GM12878 (cell line): ENCODE measurements at regions not wholly inside any gene's neighbourhood (a gene's known extent, or its start where the extent isn't known, plus 50 kb on each side); places are given as distances from the start of the nearest gene placed in this dataset.

Experiments used
- ATAC-seq: fragments of 200-7000 bp; cut with Tn5 transposase; 3 replicates; pipeline ENCODE4 v1.9.1; 2020; ENCODE audit warnings: mild to moderate bottlenecking, moderate library complexity
- BruUV-seq: library from RNA; stranded (reverse); fragments of 400-500 nt; replicated peaks from 2 replicates; lab custom pipeline; 2021; lab: Mats Ljungman, UMichigan
- CTCF ChIA-PET: fragments of 300-600 bp; sonication (Branson Sonifier 250); formaldehyde crosslinking; extraction: SDS; loops from one replicate; lab custom pipeline; 2021; ENCODE audit warnings: inconsistent platforms; lab: Yijun Ruan, JAX
- POLR2A ChIA-PET: fragments of 350-600 bp; formaldehyde crosslinking; extraction: SDS; loops from one replicate; lab custom pipeline; 2021; ENCODE audit warnings: inconsistent platforms; lab: Charles Lee
- RAD21 ChIA-PET: fragments of 300-600 bp; sonication (Branson Sonifier 250); formaldehyde crosslinking; loops from one replicate; lab custom pipeline; 2023; ENCODE audit warnings: antibody characterized with exemption; ENCODE audit not compliant: unreplicated experiment; lab: Charles Lee
- SMC1A ChIA-PET: fragments of 300-600 bp; sonication (Branson Sonifier 250); formaldehyde crosslinking; loops from one replicate; lab custom pipeline; 2023; ENCODE audit not compliant: unreplicated experiment, uncharacterized antibody; lab: Charles Lee
- DNase-seq: peaks from one replicate; pipeline ENCODE4 v3.0.0-alpha.2; 2011; ENCODE audit warnings: low read depth, low spot score
- FAIRE-seq: peaks from 3 replicates; lab custom pipeline; 2011; peaks lifted over from hg19 to GRCh38; lab: Jason Lieb, UNC
- H2AFZ ChIP-seq: 2 replicates; pipeline ENCODE4 v1.6.0; 2011; ENCODE audit warnings: low read depth, low read length, control low read depth; ENCODE audit not compliant: control insufficient read depth
- H3K27ac ChIP-seq: 2 replicates; pipeline ENCODE4 v1.5.1; 2011; ENCODE audit warnings: control low read depth; ENCODE audit not compliant: control insufficient read depth, insufficient read depth
- H3K27me3 ChIP-seq, 2 experiments: replicated peaks in 1 of 2; 2 replicates each; pipeline versions ENCODE4 v1.6.0 to v1.6.1; 2011; ENCODE audit warnings: low read length in 1 of 2; ENCODE audit not compliant: control insufficient read depth in 2 of 2, insufficient read depth in 2 of 2
- H3K36me3 ChIP-seq, 2 experiments: 2 replicates each; pipeline ENCODE4 v1.5.1; 2011; ENCODE audit warnings: low read length in 1 of 2; ENCODE audit not compliant: control insufficient read depth in 2 of 2, insufficient read depth in 2 of 2
- H3K4me1 ChIP-seq: 2 replicates; pipeline ENCODE4 v1.6.1; 2011; ENCODE audit warnings: mild to moderate bottlenecking, low read length, moderate library complexity, mixed read lengths; ENCODE audit not compliant: control insufficient read depth, insufficient read depth
- H3K4me2 ChIP-seq: 2 replicates; pipeline ENCODE4 v1.6.0; 2011; ENCODE audit warnings: control low read depth; ENCODE audit not compliant: control insufficient read depth, insufficient read depth
- H3K4me3 ChIP-seq: fragments of 200-600 bp; sonication (generic); 2 replicates; pipeline ENCODE4 v1.5.1; 2016
- H3K79me2 ChIP-seq: 2 replicates; pipeline ENCODE4 v1.6.0; 2011; ENCODE audit warnings: low read length; ENCODE audit not compliant: control insufficient read depth, insufficient read depth
- H3K9ac ChIP-seq: 2 replicates; pipeline ENCODE4 v1.8.0; 2011; ENCODE audit warnings: low read length, control low read depth, mixed read lengths; ENCODE audit not compliant: control insufficient read depth, insufficient read depth
- H3K9me3 ChIP-seq: replicated peaks from 3 replicates; pipeline ENCODE4 v1.5.1; 2011; ENCODE audit warnings: mild to moderate bottlenecking, low read length; ENCODE audit not compliant: control insufficient read depth, insufficient read depth
- H4K20me1 ChIP-seq: 2 replicates; pipeline ENCODE4 v1.6.0; 2011; ENCODE audit not compliant: control insufficient read depth, insufficient read depth
- CREB1 ChIP-seq: IDR thresholded peaks from 2 replicates; pipeline ENCODE4 v1.6.1; 2012; ENCODE audit warnings: low read depth, mild to moderate bottlenecking, inconsistent platforms
- FOXM1 ChIP-seq: IDR thresholded peaks from 2 replicates; pipeline ENCODE4 v1.6.1; 2012; ENCODE audit warnings: low read depth, mild to moderate bottlenecking, inconsistent platforms, low read length, moderate library complexity
- HSF1 ChIP-seq: fragments of 150-350 bp; IDR thresholded peaks from 2 replicates; pipeline ENCODE4 v1.6.1; 2014; ENCODE audit warnings: mild to moderate bottlenecking, low read depth, low read length
- JUND ChIP-seq: IDR thresholded peaks from 2 replicates; pipeline ENCODE4 v1.6.1; 2012; ENCODE audit warnings: low read depth, mild to moderate bottlenecking, low read length, improper control_type of control experiment, moderate library complexity
- KAT2A ChIP-seq: conservative IDR thresholded peaks from 2 replicates; pipeline ENCODE4 v1.6.1; 2011; ENCODE audit warnings: low read depth, low read length; ENCODE audit not compliant: control insufficient read depth
- NFXL1 ChIP-seq: fragments of 450-650 bp; IDR thresholded peaks from 2 replicates; pipeline ENCODE4 v1.6.1; 2017; ENCODE audit warnings: antibody characterized with exemption, mild to moderate bottlenecking, borderline replicate concordance
- NR2C2 ChIP-seq: IDR thresholded peaks from 2 replicates; pipeline ENCODE4 v1.6.1; 2011; ENCODE audit warnings: borderline replicate concordance, low read depth; ENCODE audit not compliant: control insufficient read depth, insufficient read length
- RAD21 ChIP-seq: IDR thresholded peaks from 2 replicates; pipeline ENCODE4 v1.6.1; 2011; ENCODE audit warnings: mild to moderate bottlenecking, low read depth, low read length, moderate library complexity; ENCODE audit not compliant: insufficient read depth
- SREBF2 ChIP-seq: IDR thresholded peaks from 2 replicates; pipeline ENCODE4 v1.6.1; 2012; ENCODE audit warnings: mild to moderate bottlenecking, low read length
- SRF ChIP-seq, 2 experiments: IDR thresholded peaks; 2 replicates each; pipeline ENCODE4 v1.6.1; 2011; ENCODE audit warnings: low read depth in 2 of 2, low read length in 2 of 2, mild to moderate bottlenecking in 1 of 2, moderate library complexity in 1 of 2
- WGBS: methylation state at CpG from one replicate; pipeline ENCODE4 v1.1.6; 2016; ENCODE audit warnings: low lambda C conversion rate; ENCODE audit not compliant: insufficient replicate concordance, insufficient coverage; ENCODE audit errors: missing lambda C conversion rate; 5-methylcytosine and 5-hydroxymethylcytosine counted together
- in situ Hi-C: fragments of 300-500 bp; cut with MboI; formaldehyde crosslinking; loops from 9 replicates; pipeline ENCODE4 v1.14.3; 2018; ENCODE audit warnings: mixed read lengths
- intact Hi-C: fragments of 100-400 bp; cut with micrococcal nuclease; formaldehyde crosslinking; loops from one replicate; pipeline ENCODE4 v1.14.2; 2022; ENCODE audit not compliant: unreplicated experiment

GRCh38 chr10:130915065-130915464 lies 396.5 kb downstream of the TCERG1L start:
- Histone ChIP-seq H3K9me3 (no peaks in the 10 kb centered on the region), H3K9ac (no peak overlapping the region), H3K4me3 (no peak overlapping the region), H2AFZ (no peak overlapping the region), H3K27me3 (no peaks in the 10 kb centered on the region), H4K20me1 (no peaks in the 10 kb centered on the region), H3K79me2 (no peaks in the 10 kb centered on the region), H3K4me1 (no peaks in the 10 kb centered on the region), H3K27ac (no peak overlapping the region), H3K36me3 (no peaks in the 10 kb centered on the region), H3K4me2 (no peak overlapping the region)
- ChIA-PET POLR2A (no interaction called here), CTCF (no interaction called here), RAD21 (no interaction called here), SMC1A (no interaction called here)
- TF ChIP-seq HSF1 = no peak
- TF ChIP-seq JUND = no peak
- TF ChIP-seq KAT2A = no peak
- TF ChIP-seq NR2C2 = no peak
- TF ChIP-seq SREBF2 = no peak
- no peak for TF ChIP-seq CREB1
- TF ChIP-seq SRF (IDR thresholded peaks at IDR 0.05; ENCODE audit: low read depth in 2 of 2, low read length in 2 of 2) = no peak
- no peak for TF ChIP-seq FOXM1
- TF ChIP-seq NFXL1 = no peak
- TF ChIP-seq RAD21 = no peak
- BruUV-seq = no TSS peak
- in situ Hi-C loops = no loop called here
- FAIRE-seq = no peak
- no peak for DNase-seq
- intact Hi-C loops = no loop called here
- 22% methylated on average over 6 of the region's 6 CpGs for WGBS
- no peak for ATAC-seq
